Vagina (tissue), 2 donors: ENCODE measurements at regions not wholly inside any gene's neighbourhood (a gene's known extent, or its start where the extent isn't known, plus 50 kb on each side); places are given as distances from the start of the nearest gene placed in this dataset.
"Not testable (repeated sequence)": the region's sequence is repeated elsewhere in the genome, so short reads cannot be mapped to it uniquely, and the experiment has no call there.

Experiments
- DNase-seq, 2 donors: peaks; one replicate each; pipeline ENCODE4 v3.0.0-alpha.2; 2017; ENCODE audit errors: extremely low spot score in 2 of 2
- H3K27ac ChIP-seq: fragments of 200-600 bp; sonication (generic); one replicate; pipeline ENCODE4 v1.5.1; 2019
- H3K27me3 ChIP-seq: fragments of 200-600 bp; sonication (generic); one replicate; pipeline ENCODE4 v1.5.1; 2019
- H3K36me3 ChIP-seq, 2 donors: fragments of 200-600 bp; sonication (generic); one replicate each; pipeline ENCODE4 v1.5.1; 2017 to 2019
- H3K4me1 ChIP-seq: fragments of 200-600 bp; sonication (generic); one replicate; pipeline ENCODE4 v1.5.1; 2019
- H3K4me3 ChIP-seq, 2 donors: fragments of 200-600 bp; sonication (generic); 1 replicate in 1 of 2; 2 replicates in 1 of 2; pipeline ENCODE4 v1.5.1; 2016 to 2019
- H3K9me3 ChIP-seq: fragments of 200-600 bp; sonication (generic); one replicate; pipeline ENCODE4 v1.5.1; 2019
- CTCF ChIP-seq, 3 experiments: fragments of 450-650 bp in 2 of 3; fragments of 200-600 bp in 1 of 3; sonication (generic) in 1 of 3; IDR thresholded peaks; one replicate each; pipeline ENCODE4 v1.5.1; 2017 to 2019; ENCODE audit warnings: antibody characterized with exemption in 3 of 3, mild to moderate bottlenecking in 2 of 3, moderate library complexity in 2 of 3
- POLR2A ChIP-seq, 2 donors: fragments of 450-650 bp; IDR thresholded peaks; one replicate each; pipeline ENCODE4 v1.6.1; 2017; ENCODE audit warnings: antibody characterized with exemption in 2 of 2, mild to moderate bottlenecking in 2 of 2, moderate library complexity in 2 of 2
- POLR2AphosphoS5 ChIP-seq, 2 donors: sonication (generic); formaldehyde crosslinking; IDR thresholded peaks; one replicate each; pipeline ENCODE4 v1.9.0; 2017; ENCODE audit warnings: antibody characterized with exemption in 2 of 2, mild to moderate bottlenecking in 2 of 2, low read depth in 1 of 2; ENCODE audit not compliant: insufficient read depth in 1 of 2
- intact Hi-C: fragments of 100-400 bp; cut with DNase I; formaldehyde crosslinking; loops from one replicate; pipeline ENCODE4 v1.15.1; 2023

DNA sequence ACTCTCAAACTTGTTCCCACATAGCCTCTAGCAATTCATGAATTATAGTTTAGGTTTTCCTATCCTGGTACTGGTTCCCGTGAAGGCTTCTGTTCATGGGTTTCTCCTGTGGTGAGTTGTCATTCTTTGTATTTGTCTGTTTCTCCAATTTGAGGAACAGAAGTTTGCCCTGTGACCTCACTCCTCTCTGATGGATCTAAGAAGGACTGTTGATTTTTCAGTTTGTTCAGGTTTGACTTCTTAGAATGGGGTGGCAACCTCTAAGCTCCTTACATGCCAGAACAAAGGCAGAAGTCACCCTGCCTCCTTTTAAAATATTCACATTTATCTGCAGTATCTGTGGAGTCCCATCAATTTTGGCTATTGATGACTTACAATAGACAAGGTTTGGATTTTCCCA, 354.0 kb downstream of the SPRY2 start:
- no peak overlapping the region for H3K27ac ChIP-seq
- intact Hi-C loops = no loop called here
- TF ChIP-seq POLR2A (IDR thresholded peaks at IDR 0.05) (no peak), CTCF (IDR thresholded peaks at IDR 0.05) (no peak), POLR2AphosphoS5 (IDR thresholded peaks at IDR 0.05; ENCODE audit: insufficient read depth in 1 of 2, low read depth in 1 of 2) (no peak)

DNA sequence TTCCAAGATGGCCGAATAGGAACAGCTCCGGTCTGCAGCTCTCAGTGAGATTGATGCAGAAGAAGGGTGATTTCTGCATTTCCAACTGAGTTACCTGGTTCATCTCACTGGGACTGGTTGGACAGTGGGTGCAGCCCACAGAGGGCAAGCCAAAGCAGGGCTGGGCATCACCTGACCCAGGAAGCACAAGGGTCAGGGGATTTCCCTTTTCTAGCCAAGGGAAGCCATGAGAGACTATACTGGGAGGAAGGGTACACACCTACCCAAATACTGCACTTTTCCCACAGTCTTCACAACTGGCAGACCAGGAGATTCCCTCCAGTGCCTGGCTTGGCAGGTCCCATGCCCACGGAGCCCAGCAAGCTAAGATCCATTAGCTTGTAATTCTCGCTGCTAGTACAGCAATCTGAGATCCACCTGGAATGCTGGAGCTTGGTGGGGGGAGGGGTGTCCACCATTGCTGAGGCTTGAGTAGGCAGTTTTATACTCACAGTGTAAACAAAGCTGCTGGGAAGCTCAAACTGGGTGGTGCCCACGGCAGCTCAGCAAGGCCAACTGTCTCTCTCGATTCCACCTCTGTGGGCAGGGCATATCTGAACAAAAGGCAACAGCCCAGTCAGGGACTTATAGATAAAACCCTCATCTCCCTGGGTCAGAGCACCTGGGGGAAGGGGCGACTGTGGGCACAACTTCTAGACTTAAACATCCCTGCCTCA, 365.8 kb downstream of the SPRY2 start:
- H3K4me3 ChIP-seq, H3K27ac ChIP-seq, H3K4me1 ChIP-seq, H3K27me3 ChIP-seq, intact Hi-C loops, DNase-seq, H3K9me3 ChIP-seq, H3K36me3 ChIP-seq: not testable (repeated sequence)

More for the DNA sequence above, 354.0 kb downstream of the SPRY2 start:
- DNase-seq = no peak
- Histone ChIP-seq H3K27me3 (no peaks in the 10 kb centered on the region), H3K9me3 (no peaks in the 10 kb centered on the region), H3K36me3 (no peaks in the 10 kb centered on the region), H3K4me1 (no peaks in the 10 kb centered on the region), H3K4me3 (no peak overlapping the region)

DNA sequence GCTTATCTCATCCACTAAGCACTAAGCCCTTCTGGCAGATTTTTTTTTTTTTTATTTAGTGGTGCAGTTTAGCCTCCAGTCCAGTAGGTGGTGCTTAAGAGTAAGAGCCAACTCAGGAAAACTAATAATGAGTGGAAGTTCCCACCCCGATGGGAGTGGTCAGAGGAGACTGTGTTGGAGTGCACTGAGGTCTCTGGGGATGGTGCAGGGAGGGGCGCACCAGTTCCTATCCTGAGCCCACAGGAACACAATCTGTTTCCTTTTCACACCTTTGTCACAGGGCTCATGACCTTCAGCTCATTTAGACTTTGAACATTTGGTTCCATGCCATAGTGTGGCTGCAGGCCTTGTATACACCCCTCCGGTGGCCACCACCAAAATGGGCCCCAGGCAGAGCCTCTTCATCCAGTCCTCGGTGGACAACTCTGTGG, 367.4 kb downstream of the SPRY2 start:
- Histone ChIP-seq H3K4me3 (no peak overlapping the region), H3K27ac (no peak overlapping the region), H3K9me3 (no peaks in the 10 kb centered on the region), H3K27me3 (no peaks in the 10 kb centered on the region), H3K4me1 (no peaks in the 10 kb centered on the region), H3K36me3 (no peaks in the 10 kb centered on the region)
- intact Hi-C loops = no loop called here
- TF ChIP-seq POLR2A (IDR thresholded peaks at IDR 0.05) (no peak), CTCF (IDR thresholded peaks at IDR 0.05) (peak in 1 of 3 experiments; percentile 25), POLR2AphosphoS5 (IDR thresholded peaks at IDR 0.05; ENCODE audit: insufficient read depth in 1 of 2, low read depth in 1 of 2) (no peak)
- no peak for DNase-seq

- Histone ChIP-seq H3K9me3 (no peaks in the 10 kb centered on the region), H3K27me3 (no peaks in the 10 kb centered on the region), H3K27ac (no peak overlapping the region), H3K36me3 (no peaks in the 10 kb centered on the region), H3K4me3 (no peak overlapping the region), H3K4me1 (no peaks in the 10 kb centered on the region)
- intact Hi-C loops = no loop called here
- DNase-seq = no peak
- TF ChIP-seq CTCF (IDR thresholded peaks at IDR 0.05) (no peak), POLR2A (IDR thresholded peaks at IDR 0.05) (no peak), POLR2AphosphoS5 (IDR thresholded peaks at IDR 0.05; ENCODE audit: insufficient read depth in 1 of 2, low read depth in 1 of 2) (no peak)
Measured at GRCh38 chr13:79972066-79972569, 368.8 kb downstream of the SPRY2 start.

DNA sequence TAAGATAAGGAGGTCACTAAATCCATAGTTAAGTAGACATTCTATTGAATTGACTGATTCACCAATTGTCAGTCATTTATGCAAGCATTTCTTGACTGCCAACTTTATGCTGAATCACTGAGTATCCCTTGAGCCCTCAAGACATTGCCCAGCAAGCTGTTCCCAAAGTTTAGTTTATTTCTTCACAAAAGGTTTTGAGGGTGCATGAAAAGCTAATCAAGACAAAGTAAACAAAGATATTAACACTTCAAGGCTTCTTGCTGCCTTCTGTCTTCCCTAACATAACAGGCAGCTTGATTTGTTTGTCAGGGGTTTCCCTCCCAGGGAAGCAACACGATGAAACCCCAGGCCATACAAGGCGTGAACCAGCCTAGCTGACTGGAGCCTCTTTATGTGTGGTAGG, 374.4 kb downstream of the SPRY2 start:
- Histone ChIP-seq H3K27ac (no peak overlapping the region), H3K9me3 (no peaks in the 10 kb centered on the region), H3K36me3 (no peaks in the 10 kb centered on the region), H3K27me3 (no peaks in the 10 kb centered on the region), H3K4me3 (no peak overlapping the region), H3K4me1 (no peaks in the 10 kb centered on the region)
- no peak for DNase-seq
- intact Hi-C loops = no loop called here
- TF ChIP-seq POLR2A (IDR thresholded peaks at IDR 0.05) (no peak), CTCF (IDR thresholded peaks at IDR 0.05) (no peak)
